ENCODE measurements at regions not wholly inside any gene's neighbourhood (a gene's known extent, or its start where the extent isn't known, plus 50 kb on each side); places are given as distances from the start of the nearest gene placed in this dataset.

GRCh38 chr15:36365963-36366362 lies 213.5 kb upstream of the CDIN1 start:
- ChIA-PET POLR2A (interaction anchor here (0.5 kb wide), 1 partner anchor 42 kb away, joined by 3 read pairs; no protein-coding TSS in a partner anchor), CTCF (ENCODE audit: low intra/inter-chr PET ratio) (no interaction called here)
- no peak for TF ChIP-seq ZKSCAN8 (CRISPR knock-in tag; IDR thresholded peaks at IDR 0.05)
- TF ChIP-seq GATA2 (CRISPR knock-in tag; IDR thresholded peaks at IDR 0.05) = no peak
- no peak for TF ChIP-seq AFF4 (CRISPR knock-in tag; IDR thresholded peaks at IDR 0.05)
- no peak for TF ChIP-seq TRIM25 (IDR thresholded peaks at IDR 0.05; ENCODE audit: borderline replicate concordance)
- TF ChIP-seq TAF1 (IDR thresholded peaks at IDR 0.05; ENCODE audit: control insufficient read depth, extremely low read depth, insufficient read depth, low read length, severe bottlenecking) = no peak
- TF ChIP-seq TRIM28 (IDR thresholded peaks at IDR 0.05) = no peak
- TF ChIP-seq ZNF785 (CRISPR knock-in tag; IDR thresholded peaks at IDR 0.05) = no peak
- TF ChIP-seq GABPB2 (CRISPR knock-in tag; conservative IDR thresholded peaks at IDR 0.05) = no peak
- TF ChIP-seq CGGBP1 (CRISPR knock-in tag; IDR thresholded peaks at IDR 0.05) = no peak
- intact Hi-C loops (cut with micrococcal nuclease) (no loop called here), in situ Hi-C loops (cut with MboI) (no loop called here)
- Histone ChIP-seq H4K20me1 (replicated peaks; ENCODE audit: control insufficient read depth, insufficient read depth, low read length) (no peaks in the 10 kb centered on the region), H3K4me2 (ENCODE audit: insufficient read depth, low read length) (no peak overlapping the region), H3K4me1 (replicated peaks in 1 of 2; ENCODE audit: control insufficient read depth in 2 of 2, insufficient read depth in 2 of 2, low read length in 2 of 2) (no peaks in the 10 kb centered on the region), H3K9me3 (replicated peaks; ENCODE audit: control insufficient read depth, insufficient read depth, low read depth, low read length) (no peaks in the 10 kb centered on the region), H3K36me3 (ENCODE audit: control insufficient read depth, insufficient read depth, low read length) (no peaks in the 10 kb centered on the region), H2AFZ (ENCODE audit: low read depth, low read length) (no peak overlapping the region; the same call in 1 of the 2 replicates), H3K4me3 (no peak overlapping the region), H3K27me3 (ENCODE audit: control insufficient read depth in 2 of 2, insufficient read depth in 2 of 2, low read length in 2 of 2) (no peaks in the 10 kb centered on the region), H3K79me2 (ENCODE audit: control insufficient read depth, insufficient read depth, low read length) (no peaks in the 10 kb centered on the region), H3K9ac (ENCODE audit: insufficient read depth in 1 of 2, low read depth in 2 of 2, low read length in 2 of 2) (no peak overlapping the region), H3K27ac (ENCODE audit: extremely low read depth, low read depth, low read length) (no peak overlapping the region), H3K9me1 (ENCODE audit: control insufficient read depth, insufficient read depth, low read length) (no peaks in the 10 kb centered on the region)
- 12% methylated on average over 2 of the region's 2 CpGs for WGBS (ENCODE audit: insufficient coverage, low coverage, missing lambda C conversion rate)
- DNase-seq (ENCODE audit: extremely low read depth in 1 of 4, low spot score in 3 of 4) (no peak), FAIRE-seq (no peak), ATAC-seq (no peak)
- BruUV-seq (replicated peaks) = no TSS peak
